ENCODE measurements at regions not wholly inside any gene's neighbourhood (a gene's known extent, or its start where the extent isn't known, plus 50 kb on each side); places are given as distances from the start of the nearest gene placed in this dataset.

DNA sequence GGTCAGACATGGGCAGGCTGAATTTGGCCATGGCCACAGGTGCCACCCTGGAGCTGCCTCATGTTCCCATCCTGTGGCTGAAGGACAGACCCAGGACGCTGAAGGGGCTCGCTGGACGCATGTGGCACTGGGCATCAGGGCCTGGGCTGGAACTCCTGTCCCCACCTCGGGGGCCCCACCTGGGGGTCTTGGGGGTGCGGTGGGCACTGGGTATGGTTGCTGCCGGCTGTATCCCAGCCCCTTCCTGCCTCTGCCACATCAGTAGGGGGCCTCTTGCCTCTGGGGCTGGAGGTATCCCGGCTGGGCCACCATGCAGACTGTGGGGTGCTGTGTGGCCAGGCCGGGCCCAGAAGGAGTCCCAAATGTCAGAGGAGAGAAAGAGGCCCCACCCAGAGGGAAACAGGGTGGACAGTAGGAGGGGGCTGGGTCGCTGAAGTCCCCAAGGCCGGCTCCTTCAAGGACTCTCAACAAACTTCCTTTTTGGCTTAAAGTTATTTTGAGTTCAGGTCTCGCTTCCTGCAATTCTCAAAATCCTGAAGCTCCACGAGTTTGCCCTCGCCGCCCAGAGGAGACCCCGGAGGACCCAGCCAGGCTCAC is 78.7 kb downstream of the SIK1 start:
- no peak for DNase-seq (ENCODE audit: low read depth in 2 of 2)

DNA sequence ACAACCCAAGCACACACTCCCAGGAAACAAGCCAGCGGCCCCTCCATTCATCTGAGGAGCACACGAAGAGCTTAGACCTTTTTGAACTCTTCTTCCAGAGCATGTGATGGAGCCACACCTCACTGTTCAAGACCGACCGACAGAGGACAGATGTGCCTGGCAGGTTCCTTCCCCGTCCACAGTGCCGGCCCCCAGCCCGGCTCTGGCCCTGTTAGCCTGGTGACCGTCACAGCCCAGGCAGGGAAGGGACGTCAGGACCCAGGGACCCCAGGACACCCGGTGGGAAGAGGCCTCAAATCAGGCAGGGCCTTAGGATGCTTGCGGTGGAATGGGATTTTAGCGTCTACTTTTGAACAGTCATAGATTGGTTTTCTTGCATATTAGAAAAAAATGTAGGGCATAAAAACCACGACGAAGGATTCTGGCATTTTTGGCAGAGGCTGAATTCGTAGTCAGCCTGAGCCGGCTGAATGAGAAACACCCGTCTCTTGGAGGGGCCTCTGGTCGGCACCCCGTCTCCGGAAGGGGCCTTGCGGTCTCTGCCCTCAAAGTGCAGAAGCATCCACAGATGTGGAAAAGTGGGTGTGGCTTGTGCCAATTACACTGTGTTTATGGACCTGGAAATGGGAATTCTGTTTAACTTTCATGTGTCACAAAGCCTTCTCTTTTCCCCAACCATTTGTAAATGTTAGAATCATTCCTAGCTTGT is 79.3 kb downstream of the SIK1 start:
- DNase-seq (ENCODE audit: low read depth in 2 of 2), result no peak

DNA sequence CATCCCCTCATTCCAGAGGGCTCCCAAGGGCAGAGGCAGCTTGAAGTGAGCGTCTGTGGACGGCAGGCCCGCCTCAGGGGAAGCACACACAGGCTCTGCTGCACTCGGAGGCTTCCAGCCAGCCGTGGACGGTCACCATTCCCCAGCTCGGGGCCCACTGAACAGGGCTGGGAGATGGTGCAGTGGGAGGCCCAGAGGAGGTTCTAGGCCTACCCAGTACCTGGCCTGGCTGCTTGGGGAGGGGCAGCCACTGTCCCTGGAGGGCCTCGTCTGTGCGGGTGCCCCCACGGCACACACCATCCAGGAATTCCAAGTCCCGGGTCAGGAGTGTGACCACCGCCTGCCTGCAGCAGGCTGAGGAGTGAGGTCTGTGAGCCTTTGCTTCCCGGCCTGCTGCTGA is 80.4 kb downstream of the SIK1 start:
- DNase-seq (ENCODE audit: low read depth in 2 of 2), result no peak

DNA sequence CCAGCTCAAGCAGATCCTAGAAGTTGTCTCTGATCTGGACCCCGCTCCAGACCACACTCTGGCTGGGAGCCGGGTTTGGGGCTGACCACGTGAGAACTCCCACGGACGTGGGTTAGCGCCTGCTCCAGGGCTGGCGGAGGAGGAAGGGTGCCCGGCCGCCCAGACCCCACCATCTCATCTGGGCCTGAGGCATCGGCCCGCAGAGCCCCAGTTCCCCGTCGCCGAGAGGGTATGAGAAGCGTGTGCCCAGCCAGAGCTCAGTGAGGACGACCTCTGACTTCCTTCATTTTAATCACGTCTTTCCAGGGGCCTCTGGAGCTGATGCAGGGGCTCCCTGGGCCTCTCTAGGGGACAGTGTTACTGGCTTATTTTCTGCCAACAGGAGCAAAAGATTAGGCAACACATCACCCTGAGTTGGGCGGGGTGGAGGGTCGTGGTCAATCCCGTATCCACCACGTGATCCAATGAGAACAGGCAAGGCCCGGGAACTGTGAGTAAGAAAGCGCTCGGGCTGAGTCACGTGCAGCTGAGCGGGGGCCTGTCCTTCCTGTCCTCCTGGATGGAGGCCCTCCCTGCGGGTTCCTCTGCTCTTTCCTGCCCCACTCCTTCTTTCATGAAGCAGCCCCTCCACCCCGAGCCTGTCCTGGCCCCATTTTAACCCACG is 81.1 kb downstream of the SIK1 start:
- DNase-seq (ENCODE audit: low read depth in 2 of 2), result no peak

DNA sequence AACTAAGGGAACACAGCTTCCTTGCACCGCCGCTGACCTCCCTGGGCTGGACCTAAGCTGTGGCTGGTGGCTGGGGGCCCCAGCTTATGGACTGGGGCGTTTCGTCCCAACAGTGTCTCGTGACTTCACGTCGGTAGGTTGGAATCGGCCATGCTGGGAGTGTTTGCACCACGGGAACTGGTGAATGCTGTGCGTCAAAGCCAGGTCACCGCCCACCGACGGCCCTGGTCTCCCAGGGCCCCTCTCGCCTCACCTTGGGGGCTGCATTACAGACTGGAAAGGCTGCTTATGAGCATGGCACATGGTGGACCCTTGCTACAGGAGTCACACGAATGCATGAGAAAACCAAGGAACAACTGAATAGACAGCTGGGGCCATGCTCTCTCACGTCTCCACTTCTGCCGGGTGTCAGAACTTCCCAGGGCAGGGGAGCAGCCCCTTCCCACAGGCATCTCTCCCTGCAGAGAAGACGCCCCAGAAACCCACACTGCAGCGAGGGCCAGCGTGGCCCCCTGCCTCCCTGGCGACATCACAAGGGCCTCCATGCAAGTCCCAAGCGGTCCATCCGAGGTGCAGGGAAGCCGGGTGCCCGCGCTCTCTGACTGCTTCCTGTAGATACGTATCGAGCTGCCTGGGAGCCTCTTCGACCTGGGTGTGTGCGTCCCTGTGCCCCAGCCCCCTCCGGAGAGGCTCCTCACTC is 81.7 kb downstream of the SIK1 start:
- no peak for DNase-seq (ENCODE audit: low read depth in 2 of 2)

DNA sequence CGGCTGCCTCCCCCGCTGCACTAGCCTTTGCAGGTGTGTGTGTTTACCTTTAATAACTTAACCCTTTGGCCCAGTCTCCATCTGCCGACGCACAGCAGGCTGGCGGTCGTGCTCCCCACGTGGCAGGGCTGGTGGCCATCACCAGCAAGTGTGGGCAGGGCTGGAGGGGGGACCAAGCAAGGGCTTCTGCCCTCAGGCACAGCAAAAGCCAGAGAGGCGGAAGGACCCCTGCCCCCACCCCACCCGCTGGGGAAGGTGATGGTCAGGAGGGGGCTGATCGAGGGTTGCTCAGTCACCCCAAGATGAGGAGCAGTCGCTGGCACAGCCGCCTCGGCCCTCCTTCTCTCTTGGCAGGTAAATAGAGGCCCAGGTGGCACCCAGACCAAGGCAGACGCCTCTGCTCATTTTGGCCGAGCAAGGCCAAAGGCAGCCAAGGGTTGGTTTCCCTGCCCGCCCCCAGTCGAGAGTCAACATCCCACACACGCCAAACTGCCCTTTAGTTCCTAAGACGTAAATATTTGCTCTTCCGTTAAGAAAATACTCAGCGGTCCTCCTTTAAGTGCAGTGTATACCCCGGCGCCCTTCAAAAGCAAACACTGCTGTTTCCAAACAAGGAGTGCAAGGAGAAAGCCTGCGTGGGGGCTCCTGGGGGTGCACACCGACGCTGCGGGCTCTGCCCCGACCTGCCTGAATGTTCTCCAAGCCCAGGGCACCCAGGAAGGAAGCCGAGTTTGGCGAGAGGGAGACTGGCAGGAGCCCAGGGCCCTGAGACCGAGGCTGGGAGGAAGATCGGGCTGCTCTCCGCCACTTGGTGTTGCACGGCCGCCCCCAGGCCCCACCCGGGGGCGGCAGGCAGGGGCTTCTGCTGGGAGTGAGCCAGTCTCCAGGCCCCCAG is 82.7 kb downstream of the SIK1 start:
- no peak for DNase-seq (ENCODE audit: low read depth in 2 of 2)

DNA sequence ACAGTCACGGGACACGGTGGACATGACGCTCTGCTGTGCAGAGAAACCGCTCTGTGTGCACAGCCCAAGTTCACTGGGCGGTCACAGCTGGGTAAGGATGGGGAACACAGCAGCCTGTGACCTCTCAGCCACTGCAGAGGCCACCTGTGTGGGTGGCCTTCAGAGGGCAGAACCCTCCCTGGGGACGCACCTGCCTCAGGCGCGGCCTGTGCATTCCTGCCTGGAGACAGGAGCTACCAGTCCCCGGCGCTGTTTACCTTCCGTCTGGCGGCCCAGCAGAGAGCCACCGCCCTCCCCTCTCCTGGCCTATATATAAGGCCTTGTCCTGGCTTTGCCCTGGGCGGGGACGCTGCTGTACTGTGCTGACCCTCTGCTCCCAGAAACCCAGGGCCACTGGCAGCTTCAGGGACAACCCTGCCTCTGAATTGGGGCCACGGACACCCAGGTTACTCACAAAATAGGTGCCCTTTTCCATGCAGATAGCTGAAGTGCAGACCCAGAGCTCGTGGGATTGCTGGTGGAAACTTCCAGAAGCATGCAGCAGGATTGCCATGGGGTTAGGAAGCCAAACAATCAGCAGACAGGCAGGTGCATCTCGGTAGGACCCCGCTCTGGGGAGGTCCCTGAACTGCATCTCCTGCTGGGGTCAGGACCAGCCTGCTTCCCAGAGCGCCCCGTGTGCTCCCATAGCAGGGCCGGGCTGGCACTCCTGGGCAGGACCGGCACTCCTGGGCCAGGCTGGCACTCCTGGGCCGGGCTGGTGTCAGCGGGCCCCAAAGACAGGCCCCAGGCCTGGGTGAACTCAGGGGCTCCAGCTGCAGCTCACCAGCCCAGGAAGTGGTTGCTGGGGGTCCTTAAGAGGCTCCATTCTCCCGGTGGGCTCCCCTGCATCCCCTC is 83.6 kb downstream of the SIK1 start:
- DNase-seq (ENCODE audit: low read depth in 2 of 2), result no peak

DNA sequence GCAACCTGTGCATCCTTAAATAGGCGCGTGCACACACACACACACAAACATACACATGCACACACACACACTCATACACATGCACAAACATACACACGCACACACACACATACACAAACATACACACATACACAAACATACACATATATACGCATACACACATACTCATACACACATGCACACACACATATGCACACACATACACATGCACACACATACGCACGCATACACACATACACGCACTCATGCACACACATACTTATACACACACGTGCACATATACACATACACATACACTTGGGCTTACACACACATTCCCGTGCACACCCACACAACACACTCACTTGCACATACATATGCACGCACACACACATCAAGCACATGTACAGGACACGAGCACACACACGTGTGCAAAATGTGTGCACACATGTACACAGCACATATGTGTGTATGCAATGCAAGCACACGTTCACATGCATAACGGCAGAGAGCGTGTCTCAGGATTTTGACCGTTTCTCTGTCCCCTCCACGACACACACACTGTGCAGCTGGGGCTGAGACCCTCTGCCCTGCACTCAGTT is 84.5 kb downstream of the SIK1 start:
- no peak for DNase-seq (ENCODE audit: low read depth in 2 of 2)

DNA sequence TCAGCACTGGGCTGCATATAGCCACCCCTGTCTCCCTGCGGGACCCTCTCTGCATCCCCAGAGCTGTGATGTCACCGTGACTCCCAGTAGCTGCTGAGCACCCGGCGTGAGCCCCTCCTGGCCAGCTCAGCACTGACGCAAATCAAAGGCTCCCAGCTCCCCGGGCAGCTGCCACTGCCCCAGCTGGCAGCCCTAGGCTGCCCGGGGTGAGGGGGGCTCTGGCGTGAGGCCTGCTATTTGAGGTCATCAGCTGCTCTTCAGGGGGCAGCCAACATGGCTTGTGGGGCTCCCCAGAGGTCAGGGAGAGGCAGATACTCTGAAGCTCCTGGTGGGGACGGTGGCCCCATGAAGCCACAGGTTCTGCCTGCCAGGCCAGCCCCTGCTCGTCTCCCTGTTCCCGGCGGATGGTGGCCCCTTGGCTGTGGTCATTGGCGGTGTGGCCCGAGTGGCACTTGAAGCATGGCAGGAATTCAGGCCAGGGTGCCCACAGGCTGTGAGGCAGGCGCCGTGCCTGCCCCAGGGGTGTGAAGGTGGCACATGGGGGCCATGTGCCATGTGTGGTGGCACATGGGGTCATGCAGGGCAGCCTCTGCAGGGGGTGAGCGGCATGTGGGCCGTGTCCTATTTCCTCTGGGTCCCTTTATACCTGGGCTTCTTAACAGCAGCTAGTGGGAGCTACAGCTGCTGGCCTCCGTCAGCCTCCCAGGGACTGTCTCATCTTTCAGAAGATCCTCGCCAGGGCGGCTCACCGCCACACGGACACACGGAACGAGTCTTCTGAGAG is 85.4 kb downstream of the SIK1 start:
- DNase-seq (ENCODE audit: low read depth in 2 of 2), result no peak

DNA sequence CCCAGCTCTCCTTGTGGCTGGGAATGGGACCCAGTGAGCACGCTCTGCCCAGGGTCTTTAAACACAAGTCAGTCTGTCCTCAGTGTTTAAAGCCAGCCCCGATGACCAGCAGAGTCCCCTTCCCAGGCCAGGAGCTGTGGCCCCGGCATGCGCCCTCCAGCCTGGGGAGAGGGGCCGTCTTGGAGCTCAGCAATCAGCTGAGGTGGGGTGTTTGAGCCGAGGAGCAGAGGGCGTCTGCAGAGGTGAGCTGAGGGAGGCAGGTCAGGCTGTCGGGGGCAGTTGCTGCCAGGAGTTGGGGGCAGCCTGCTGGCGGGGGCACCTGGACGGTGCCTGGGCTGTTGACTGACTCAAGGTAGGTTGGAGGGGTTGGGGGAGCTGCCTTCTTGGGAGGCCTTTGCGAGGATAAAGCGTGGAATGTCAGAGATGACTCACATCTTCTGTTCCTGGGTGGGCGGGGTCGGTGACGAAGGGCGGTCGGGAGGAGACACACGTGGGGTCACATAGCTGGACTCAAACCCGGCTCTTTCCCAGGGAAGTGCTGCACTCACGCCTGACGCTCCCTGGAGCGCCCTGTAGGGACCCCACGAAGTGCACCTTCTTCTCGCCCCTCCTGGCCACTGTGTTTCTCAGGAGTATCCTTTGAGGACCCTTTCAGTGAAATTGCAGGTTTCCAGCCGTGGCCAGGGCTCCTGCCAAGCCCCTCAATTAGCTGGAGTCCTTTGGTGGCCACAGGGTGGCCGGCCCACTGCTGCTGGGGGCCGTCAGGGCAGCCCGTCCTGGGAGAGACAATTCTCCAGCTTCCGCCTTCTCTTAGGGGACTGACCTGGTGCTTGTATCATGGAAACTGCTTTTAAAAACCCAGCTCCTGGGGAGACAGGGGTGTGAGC is 86.2 kb downstream of the SIK1 start:
- no peak for DNase-seq (ENCODE audit: low read depth in 2 of 2)

DNA sequence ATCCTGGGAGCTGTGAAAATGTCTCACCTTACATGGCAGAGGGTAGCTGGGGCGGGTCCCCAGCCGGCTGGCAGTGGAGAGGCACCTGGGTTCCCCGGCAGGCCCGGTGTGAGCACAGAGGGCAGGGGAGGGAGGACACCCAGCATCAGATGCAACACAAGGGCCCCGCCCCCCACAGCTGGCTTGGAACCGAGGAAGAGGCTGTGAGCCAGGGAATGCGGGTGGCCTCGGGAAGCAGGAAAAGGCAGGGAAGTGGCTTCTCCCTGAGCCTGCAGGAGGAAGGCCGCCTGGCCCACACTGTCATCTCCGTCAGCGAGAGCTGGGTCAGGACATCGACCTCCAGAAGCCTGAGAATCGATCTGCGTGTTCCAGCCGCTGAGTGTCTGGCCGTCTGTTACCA is 87.3 kb downstream of the SIK1 start:
- no peak for DNase-seq (ENCODE audit: low read depth in 2 of 2)

DNA sequence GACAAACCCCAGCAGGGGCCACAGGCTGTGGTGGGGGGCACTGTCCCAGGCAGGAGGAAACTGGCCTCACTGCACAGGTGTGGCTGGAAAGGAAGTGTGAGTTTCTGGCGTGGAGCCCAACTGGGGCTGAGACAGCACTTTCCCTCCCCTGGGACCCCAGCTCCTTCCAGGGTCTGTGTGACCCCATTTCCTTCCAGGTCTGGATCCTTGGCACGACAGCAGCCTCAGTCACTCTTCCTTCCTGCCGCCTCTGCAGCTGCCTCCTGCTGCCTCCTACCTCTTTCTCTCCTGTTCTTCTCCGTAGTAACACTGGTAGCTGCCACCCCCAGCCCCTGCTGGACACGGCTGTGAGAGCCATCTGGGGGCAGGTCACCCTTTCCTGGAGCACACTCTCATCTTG is 88.0 kb downstream of the SIK1 start:
- no peak for DNase-seq (ENCODE audit: low read depth in 2 of 2)

DNA sequence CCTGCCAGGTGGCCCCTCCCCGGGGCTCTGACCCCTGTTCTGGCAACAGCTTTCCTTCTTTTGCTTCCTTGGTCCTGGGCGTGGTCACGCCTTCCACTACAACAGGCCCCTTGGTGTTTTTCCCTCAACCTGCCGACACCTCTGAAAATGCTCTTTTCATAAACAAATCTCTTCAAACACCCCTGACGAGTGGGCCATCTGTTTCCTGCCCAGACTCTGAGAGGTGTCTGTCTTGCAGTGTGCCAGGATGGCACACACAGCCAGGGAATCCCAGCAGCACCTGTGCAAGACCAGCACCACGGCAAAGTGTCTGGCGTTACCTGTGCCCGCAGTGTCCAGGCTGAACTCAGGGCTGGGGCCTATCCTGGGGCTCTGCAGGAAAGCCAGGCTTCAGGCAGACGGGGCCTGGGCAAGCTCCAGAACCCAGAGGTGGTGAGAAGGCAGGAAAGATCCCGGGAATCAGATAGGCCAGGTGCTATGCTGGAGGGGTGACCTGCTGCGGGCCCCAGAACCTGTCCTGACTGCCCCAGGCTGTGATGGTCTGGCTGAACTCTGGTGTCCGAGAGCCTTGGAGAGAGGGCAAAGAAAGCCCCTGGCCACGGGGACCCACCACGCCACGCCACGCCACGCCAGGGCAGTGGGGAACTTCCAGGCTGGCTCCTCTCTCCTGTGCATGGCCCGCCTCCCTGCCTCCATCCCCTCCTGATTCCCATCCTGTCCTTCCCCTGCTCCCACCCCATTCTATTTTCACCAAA is 88.9 kb downstream of the SIK1 start:
- no peak for DNase-seq (ENCODE audit: low read depth in 2 of 2)

DNA sequence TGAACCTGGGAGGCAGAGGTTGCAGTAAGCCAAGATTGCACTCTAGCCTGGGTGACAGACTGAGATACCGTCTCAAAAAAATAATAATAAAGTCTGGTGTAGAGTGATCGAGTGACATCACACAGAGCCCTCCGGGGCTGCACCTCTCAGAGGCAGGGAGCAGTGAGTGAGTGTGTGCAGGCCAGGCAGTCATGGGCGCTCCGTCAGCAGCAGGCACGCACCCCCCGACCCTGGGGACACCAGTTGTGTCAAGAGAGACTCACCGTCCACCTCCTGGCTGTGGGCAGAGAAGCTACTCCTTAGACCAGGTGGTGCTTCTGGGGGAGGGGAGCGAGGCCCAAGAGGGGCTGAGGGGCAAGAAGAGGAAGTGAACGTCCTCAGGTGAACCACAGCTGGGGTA is 91.8 kb downstream of the SIK1 start:
- DNase-seq (ENCODE audit: low read depth in 2 of 2), result no peak

DNA sequence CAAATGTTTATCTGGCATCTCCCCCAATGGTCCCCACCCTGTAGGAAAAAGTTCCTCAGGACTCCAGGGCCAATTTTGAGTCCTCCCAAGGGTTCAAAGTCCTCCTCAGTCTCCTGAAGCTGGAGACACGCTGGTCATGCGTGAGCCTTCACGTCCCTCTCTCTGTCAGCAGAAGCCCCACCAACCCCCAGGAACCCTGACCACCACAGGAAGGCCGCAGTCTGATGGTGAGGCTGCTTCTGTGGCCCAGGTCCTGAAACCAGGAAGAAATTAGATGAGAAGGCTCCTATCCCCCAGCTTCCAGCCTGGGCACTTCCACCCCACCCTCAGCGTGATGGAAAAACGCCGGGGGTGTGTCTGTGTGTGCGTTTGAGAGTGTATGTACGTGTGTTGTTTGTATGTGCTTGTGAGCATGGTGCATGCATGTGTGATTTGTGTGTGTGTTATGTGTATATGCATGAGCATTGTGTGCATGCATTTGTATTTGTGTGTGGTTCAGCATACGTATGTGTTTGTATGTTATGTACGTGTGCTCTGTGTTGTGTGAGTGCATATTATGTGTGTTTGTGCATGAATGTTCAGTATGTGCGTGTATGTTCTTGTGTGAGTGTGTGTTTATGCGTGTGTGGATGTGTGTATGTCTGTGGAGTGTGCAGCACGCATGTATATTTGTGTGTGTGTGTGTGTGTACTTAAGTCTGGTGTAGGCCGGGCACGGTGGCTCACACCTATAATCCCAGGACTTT is 92.5 kb downstream of the SIK1 start:
- no peak for DNase-seq (ENCODE audit: low read depth in 2 of 2)

DNA sequence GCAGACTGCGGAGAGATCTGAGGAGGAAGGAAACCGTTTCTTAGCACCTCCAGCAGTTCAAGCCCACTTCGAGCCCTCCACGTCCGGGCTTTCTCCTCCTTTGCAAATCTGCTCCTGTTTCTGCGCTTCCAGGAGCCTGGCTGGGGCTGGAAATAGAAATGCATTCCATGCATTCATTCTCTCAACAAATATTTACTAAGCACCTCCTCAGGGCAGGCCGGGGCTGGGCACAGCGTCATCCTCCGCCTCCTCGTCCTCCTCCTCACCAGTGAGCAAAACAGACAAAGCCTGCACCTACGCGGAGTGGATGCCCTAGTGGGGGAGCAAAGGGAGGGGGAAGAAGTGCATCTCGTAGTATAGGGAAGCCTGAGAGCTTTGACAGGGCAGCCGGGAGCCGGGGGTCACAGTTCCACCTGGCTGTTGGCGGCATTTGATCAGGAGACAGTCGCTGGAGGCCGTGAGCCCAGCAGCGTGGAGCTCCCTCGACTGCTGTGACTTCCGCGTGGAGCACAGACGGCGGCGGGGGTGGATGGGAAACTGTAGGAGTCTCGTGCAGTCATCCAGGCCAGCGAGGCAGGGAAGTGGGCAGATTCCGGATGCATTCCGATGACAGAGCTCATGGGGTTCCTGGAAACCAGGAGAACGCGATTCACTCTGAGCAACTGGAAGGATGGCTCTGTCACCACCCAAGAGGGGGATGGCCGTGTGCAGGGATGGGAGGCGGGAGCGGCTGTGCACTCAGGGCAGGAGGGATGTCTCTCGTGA is 93.5 kb downstream of the SIK1 start:
- no peak for DNase-seq (ENCODE audit: low read depth in 2 of 2)
